IPS-NIHi11 (cell line): ENCODE measurements at regions not wholly inside any gene's neighbourhood (a gene's known extent, or its start where the extent isn't known, plus 50 kb on each side); places are given as distances from the start of the nearest gene placed in this dataset.

ENCODE experiments used
- DNase-seq: peaks from one replicate; pipeline ENCODE4 v3.0.0; 2012; ENCODE audit warnings: mixed read lengths, low spot score

GRCh38 chr10:43001427-43001795, 75.5 kb upstream of the RET start:
- DNase-seq = no peak

- no peak for DNase-seq
Measured at GRCh38 chr10:43002596-43002995, 74.3 kb upstream of the RET start.

- no peak for DNase-seq
Measured at GRCh38 chr10:43006490-43006889, 70.4 kb upstream of the RET start.

- DNase-seq = peak; percentile 54
Measured at GRCh38 chr10:43012578-43012977, 64.3 kb upstream of the RET start.

GRCh38 chr10:43013065-43013464, 63.8 kb upstream of the RET start:
- no peak for DNase-seq

- DNase-seq = no peak
Measured at GRCh38 chr10:43024524-43024923, 52.3 kb upstream of the RET start.

- DNase-seq = no peak
Measured at GRCh38 chr10:43024942-43025700, 51.7 kb upstream of the RET start.

- peak; percentile 78 for DNase-seq
Measured at GRCh38 chr10:43026039-43026973, 50.6 kb upstream of the RET start.
